Colonic mucosa (tissue), 4 donors: ENCODE measurements at regions not wholly inside any gene's neighbourhood (a gene's known extent, or its start where the extent isn't known, plus 50 kb on each side); places are given as distances from the start of the nearest gene placed in this dataset.

Experiments used
- DNase-seq: peaks from one replicate; pipeline ENCODE4 v3.0.0-alpha.2; 2020
- H3K27ac ChIP-seq: fragments of 200-600 bp; one replicate; pipeline ENCODE4 v1.8.0; 2021
- H3K27me3 ChIP-seq: fragments of 200-600 bp; one replicate; pipeline ENCODE4 v1.8.0; 2021
- H3K36me3 ChIP-seq: fragments of 200-600 bp; one replicate; pipeline ENCODE4 v1.8.0; 2021
- H3K4me1 ChIP-seq: fragments of 200-600 bp; one replicate; pipeline ENCODE4 v1.8.0; 2021; ENCODE audit warnings: mild to moderate bottlenecking
- H3K4me3 ChIP-seq: fragments of 200-600 bp; one replicate; pipeline ENCODE4 v1.8.0; 2021
- H3K9ac ChIP-seq, 2 donors: one replicate each; pipeline ENCODE4 v1.7.0; 2013; ENCODE audit warnings: control low read depth in 2 of 2, low read depth in 2 of 2, low read length in 2 of 2
- H3K9me3 ChIP-seq: fragments of 200-600 bp; one replicate; pipeline ENCODE4 v1.8.0; 2021
- intact Hi-C: fragments of 100-400 bp; cut with DNase I; formaldehyde crosslinking; loops from one replicate; pipeline ENCODE4 v1.14.1; 2022
- TF ChIP-seq, protein P1 (sequence below): fragments of 200-600 bp; IDR thresholded peaks from one replicate; pipeline ENCODE4 v1.8.0; 2022; ENCODE audit warnings: antibody characterized with exemption, mild to moderate bottlenecking
- donor health status: healthy.
- donor health status: DM: no; HTN: no; CAD: no.
- donor health status: DM: no; HTN: no; CAD: no.

DNA sequence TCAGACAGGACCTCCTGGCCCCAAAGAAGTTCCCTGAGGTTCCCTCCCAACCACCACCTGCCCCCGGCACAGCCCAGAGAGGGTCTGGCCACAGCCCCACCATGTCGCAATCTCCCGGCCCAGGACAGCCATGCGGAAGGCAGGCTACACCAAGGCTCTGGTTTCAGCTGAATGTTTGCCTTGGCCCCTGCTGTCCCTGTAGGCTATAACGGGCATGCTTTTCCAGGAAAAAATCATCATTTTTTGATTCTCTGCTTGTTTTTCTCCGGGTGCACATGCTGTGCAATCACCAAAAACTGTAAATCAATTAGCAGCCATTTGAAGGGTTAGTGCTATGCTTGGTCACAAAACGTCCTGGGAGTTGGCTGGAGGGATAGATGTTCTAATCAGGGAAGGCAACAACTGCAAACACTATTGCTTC, 142.7 kb upstream of the IGF1R start:
- no peaks in the 10 kb centered on the region for H3K4me1 ChIP-seq
- no peak for DNase-seq
- no peak overlapping the region for H3K27ac ChIP-seq
- H3K9ac ChIP-seq, result no peak overlapping the region
- intact Hi-C loops, result no loop called here
- H3K27me3 ChIP-seq, result no peaks in the 10 kb centered on the region
- TF ChIP-seq, protein P1, sequence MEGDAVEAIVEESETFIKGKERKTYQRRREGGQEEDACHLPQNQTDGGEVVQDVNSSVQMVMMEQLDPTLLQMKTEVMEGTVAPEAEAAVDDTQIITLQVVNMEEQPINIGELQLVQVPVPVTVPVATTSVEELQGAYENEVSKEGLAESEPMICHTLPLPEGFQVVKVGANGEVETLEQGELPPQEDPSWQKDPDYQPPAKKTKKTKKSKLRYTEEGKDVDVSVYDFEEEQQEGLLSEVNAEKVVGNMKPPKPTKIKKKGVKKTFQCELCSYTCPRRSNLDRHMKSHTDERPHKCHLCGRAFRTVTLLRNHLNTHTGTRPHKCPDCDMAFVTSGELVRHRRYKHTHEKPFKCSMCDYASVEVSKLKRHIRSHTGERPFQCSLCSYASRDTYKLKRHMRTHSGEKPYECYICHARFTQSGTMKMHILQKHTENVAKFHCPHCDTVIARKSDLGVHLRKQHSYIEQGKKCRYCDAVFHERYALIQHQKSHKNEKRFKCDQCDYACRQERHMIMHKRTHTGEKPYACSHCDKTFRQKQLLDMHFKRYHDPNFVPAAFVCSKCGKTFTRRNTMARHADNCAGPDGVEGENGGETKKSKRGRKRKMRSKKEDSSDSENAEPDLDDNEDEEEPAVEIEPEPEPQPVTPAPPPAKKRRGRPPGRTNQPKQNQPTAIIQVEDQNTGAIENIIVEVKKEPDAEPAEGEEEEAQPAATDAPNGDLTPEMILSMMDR, result no peak
- H3K9me3 ChIP-seq, result no peaks in the 10 kb centered on the region
- H3K4me3 ChIP-seq, result no peak overlapping the region
- H3K36me3 ChIP-seq, result no peaks in the 10 kb centered on the region

DNA sequence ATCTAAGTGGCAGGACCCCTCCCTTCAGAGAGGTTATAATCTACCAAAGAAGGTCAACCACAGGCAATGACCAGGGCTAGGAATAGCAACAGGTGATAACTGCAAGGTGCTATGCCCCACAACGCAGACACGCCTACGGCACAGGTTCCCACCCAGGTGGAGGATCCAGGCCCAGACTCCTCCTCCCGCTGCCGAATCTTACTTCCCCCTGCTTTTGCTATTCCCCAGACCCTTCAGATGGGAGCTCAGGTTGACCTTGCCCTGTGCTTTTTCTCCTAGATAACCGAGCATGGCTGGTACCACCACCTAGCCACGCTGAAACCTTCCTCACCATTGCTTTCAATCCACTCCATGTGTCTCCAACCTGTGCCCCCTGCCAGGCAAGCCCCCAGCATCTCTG, 142.2 kb upstream of the IGF1R start:
- no peaks in the 10 kb centered on the region for H3K36me3 ChIP-seq
- intact Hi-C loops, result no loop called here
- H3K27ac ChIP-seq, result no peak overlapping the region
- H3K27me3 ChIP-seq, result no peaks in the 10 kb centered on the region
- TF ChIP-seq, protein P1, result no peak
- no peaks in the 10 kb centered on the region for H3K9me3 ChIP-seq
- DNase-seq, result no peak
- H3K9ac ChIP-seq, result no peak overlapping the region
- no peak overlapping the region for H3K4me3 ChIP-seq
- H3K4me1 ChIP-seq, result no peaks in the 10 kb centered on the region

DNA sequence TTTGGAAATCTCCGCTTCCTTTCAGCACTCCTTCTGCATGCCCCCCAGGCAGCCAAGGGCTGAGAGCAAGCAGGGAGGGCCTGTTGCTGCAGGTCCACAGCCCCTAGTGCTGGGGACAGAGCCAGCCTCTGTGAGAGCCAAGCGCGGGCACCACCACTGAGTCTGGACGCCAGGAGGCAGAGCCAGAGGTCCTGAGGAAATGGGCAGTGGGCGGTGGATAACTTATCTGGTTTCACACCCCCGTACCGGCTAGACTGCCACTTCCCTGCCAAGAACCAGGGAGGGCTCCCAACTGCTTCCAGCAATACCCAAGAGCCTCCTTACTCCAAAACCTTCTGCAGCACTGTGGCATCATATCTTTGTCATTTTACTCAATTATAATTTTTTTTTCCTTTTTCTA, 141.6 kb upstream of the IGF1R start:
- intact Hi-C loops, result no loop called here
- Histone ChIP-seq H3K9me3 (no peaks in the 10 kb centered on the region), H3K4me1 (no peaks in the 10 kb centered on the region), H3K27ac (no peak overlapping the region), H3K4me3 (no peak overlapping the region), H3K27me3 (no peaks in the 10 kb centered on the region), H3K36me3 (no peaks in the 10 kb centered on the region), H3K9ac (no peak overlapping the region)
- TF ChIP-seq, protein P1, result no peak
- DNase-seq, result no peak

DNA sequence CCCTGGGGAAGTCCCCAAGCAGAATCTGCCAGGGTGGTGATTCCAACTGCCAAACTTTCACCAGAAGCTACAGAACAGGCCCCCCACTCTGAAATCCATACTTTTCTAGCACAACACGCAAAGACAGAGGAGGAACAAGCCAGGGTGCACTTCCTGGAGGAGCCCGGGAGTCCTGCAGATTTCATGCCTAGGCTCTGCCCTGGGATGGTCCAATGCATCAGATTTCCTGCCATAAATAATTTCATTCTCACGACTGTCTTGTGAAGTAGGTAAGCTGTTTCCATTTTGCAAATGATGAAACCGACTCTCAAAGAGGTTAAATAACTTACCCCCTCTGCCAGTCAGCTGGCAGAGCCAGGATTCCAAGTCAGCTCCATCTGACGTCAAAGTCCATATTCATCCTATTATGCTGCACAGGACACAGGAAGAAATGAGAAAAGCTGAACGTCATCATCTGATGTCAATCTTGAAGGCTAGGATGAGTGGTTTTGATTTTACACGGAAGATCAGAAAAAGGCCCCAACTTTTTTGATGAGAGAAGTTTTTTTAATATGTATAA, 134.8 kb upstream of the IGF1R start:
- H3K4me1 ChIP-seq, result no peaks in the 10 kb centered on the region
- intact Hi-C loops, result no loop called here
- H3K27me3 ChIP-seq, result no peaks in the 10 kb centered on the region
- H3K9me3 ChIP-seq, result no peaks in the 10 kb centered on the region
- no peak overlapping the region for H3K4me3 ChIP-seq
- no peak for DNase-seq
- no peaks in the 10 kb centered on the region for H3K36me3 ChIP-seq
- TF ChIP-seq, protein P1, result no peak
- no peak overlapping the region for H3K27ac ChIP-seq
- no peak overlapping the region for H3K9ac ChIP-seq

DNA sequence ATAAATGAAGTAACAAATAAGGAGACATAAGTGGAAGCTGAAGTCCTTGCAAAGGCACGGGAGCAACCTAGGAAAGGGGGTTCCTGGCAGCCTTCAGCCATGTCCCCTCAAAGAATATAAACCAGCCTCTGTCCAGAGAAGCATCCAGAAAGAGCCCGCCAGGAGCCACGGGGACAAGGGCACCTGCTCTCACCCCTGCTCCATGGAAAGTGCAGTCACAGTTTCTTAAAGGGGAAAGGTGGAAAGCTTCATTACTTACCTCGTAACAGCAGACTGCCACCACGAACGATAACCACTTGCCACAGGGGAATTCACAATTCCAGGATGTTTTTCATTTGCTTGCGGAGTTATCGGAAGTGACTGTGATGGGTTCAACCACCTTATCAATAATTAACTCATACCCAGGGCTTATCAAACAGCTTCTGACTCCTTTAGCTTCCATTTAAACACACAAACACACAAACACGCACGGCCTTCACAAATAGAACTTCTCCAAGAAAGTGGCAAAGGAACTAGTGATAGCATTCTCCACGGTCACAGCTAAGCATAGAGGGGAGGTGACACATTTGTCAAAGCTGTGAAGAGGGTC, 134.2 kb upstream of the IGF1R start:
- no peak overlapping the region for H3K9ac ChIP-seq
- H3K9me3 ChIP-seq, result no peaks in the 10 kb centered on the region
- DNase-seq, result no peak
- intact Hi-C loops, result no loop called here
- no peaks in the 10 kb centered on the region for H3K36me3 ChIP-seq
- no peak overlapping the region for H3K4me3 ChIP-seq
- H3K27ac ChIP-seq, result no peak overlapping the region
- H3K4me1 ChIP-seq, result no peaks in the 10 kb centered on the region
- no peaks in the 10 kb centered on the region for H3K27me3 ChIP-seq
- TF ChIP-seq, protein P1, result no peak
